Adrenal gland (tissue), 9 donors: ENCODE measurements at regions not wholly inside any gene's neighbourhood (a gene's known extent, or its start where the extent isn't known, plus 50 kb on each side); places are given as distances from the start of the nearest gene placed in this dataset.
A peak's percentile ranks its signal among the peaks of the same experiment; 100 is the strongest.

Source experiments
- DNase-seq, 7 donors: peaks; one replicate each; pipeline ENCODE4 v3.0.0-alpha.2; 2019 to 2020
- H3K27ac ChIP-seq, 5 donors: fragments of 200-600 bp; sonication (generic) in 4 of 5; 1 replicate in 3 of 5; 2 replicates in 2 of 5; pipeline versions ENCODE4 v1.5.1 to v1.8.0; 2016 to 2020; ENCODE audit warnings: mild to moderate bottlenecking in 1 of 5
- H3K27me3 ChIP-seq: fragments of 200-600 bp; 2 replicates; pipeline ENCODE4 v1.8.0; 2021
- H3K36me3 ChIP-seq, 2 donors: fragments of 200-600 bp; replicated peaks in 1 of 2; 1 replicate in 1 of 2; 2 replicates in 1 of 2; pipeline versions ENCODE4 v1.5.1 to v1.8.0; 2018 to 2022
- H3K4me1 ChIP-seq, 2 donors: fragments of 200-600 bp; replicated peaks in 1 of 2; 1 replicate in 1 of 2; 2 replicates in 1 of 2; pipeline versions ENCODE4 v1.5.1 to v1.8.0; 2018 to 2021
- H3K4me3 ChIP-seq, 4 donors: fragments of 200-600 bp; sonication (generic) in 3 of 4; one replicate each; pipeline ENCODE4 v1.5.1; 2016 to 2018
- H3K9me3 ChIP-seq, 3 donors: fragments of 200-600 bp; sonication (generic) in 1 of 3; replicated peaks in 1 of 3; 1 replicate in 2 of 3; 2 replicates in 1 of 3; pipeline versions ENCODE4 v1.5.1 to v1.8.0; 2016 to 2021
- POLR2A ChIP-seq, 2 donors: fragments of 450-650 bp; IDR thresholded peaks; one replicate each; pipeline ENCODE4 v1.6.1; 2017; ENCODE audit warnings: antibody characterized with exemption in 2 of 2, mild to moderate bottlenecking in 2 of 2, moderate library complexity in 1 of 2
- WGBS, 4 donors: extraction: QIAGEN DNeasy Blood & Tissue Kit in 2 of 4; methylation state at CpG; one replicate each; pipeline versions ENCODE4 v1.1.5 to v1.1.7; 2013 to 2017; 5-methylcytosine and 5-hydroxymethylcytosine counted together
- intact Hi-C, 2 donors: fragments of 100-400 bp; cut with DNase I; formaldehyde crosslinking; loops; one replicate each; pipeline versions ENCODE4 v1.14.1 to v1.15.0; 2022 to 2023
- TF ChIP-seq, protein P1 (sequence below), 6 experiments: fragments of 450-650 bp in 4 of 6; fragments of 200-600 bp in 2 of 6; sonication (generic) in 1 of 6; IDR thresholded peaks; 1 replicate in 5 of 6; 2 replicates in 1 of 6; pipeline versions ENCODE4 v1.5.1 to v1.8.0; 2016 to 2021; ENCODE audit warnings: antibody characterized with exemption in 6 of 6, mild to moderate bottlenecking in 2 of 6, moderate library complexity in 1 of 6
- donor health status: healthy with polysubstance abuse.
- donor health status: Bipolar disorder and iron deficiency.
- donor health status: DM: yes; HTN: yes; CAD: no.
- donor health status: DM: no; HTN: no; CAD: no.
- donor health status: DM: no; HTN: no; CAD: no.

DNA sequence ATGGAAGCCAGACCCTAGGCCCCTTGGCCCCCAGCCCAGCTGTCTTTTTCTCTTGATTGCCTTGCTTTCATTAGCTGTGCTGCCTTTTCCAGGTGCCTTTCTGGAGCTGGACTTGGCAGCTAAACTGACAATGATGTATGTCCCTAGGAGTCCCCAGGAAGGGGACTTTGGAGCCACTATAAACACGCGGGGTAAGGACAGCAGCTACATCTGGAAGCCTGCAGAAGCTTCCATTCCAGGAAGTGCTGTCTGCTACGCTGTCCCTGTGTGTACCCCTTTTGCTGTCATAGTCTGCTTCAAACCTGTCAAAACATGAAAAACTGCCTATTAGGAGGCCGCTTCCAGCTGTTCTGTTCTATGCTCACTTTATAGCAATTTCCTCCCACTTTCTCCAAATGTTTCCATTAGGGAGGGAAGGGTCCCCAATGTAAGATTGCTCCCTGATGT is 153.3 kb upstream of the RAG2 start:
- TF ChIP-seq, protein P1, sequence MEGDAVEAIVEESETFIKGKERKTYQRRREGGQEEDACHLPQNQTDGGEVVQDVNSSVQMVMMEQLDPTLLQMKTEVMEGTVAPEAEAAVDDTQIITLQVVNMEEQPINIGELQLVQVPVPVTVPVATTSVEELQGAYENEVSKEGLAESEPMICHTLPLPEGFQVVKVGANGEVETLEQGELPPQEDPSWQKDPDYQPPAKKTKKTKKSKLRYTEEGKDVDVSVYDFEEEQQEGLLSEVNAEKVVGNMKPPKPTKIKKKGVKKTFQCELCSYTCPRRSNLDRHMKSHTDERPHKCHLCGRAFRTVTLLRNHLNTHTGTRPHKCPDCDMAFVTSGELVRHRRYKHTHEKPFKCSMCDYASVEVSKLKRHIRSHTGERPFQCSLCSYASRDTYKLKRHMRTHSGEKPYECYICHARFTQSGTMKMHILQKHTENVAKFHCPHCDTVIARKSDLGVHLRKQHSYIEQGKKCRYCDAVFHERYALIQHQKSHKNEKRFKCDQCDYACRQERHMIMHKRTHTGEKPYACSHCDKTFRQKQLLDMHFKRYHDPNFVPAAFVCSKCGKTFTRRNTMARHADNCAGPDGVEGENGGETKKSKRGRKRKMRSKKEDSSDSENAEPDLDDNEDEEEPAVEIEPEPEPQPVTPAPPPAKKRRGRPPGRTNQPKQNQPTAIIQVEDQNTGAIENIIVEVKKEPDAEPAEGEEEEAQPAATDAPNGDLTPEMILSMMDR (IDR thresholded peaks at IDR 0.05), result no peak
- TF ChIP-seq POLR2A (IDR thresholded peaks at IDR 0.05), result no peak
- H3K36me3 ChIP-seq, result no peaks in the 10 kb centered on the region
- intact Hi-C loops, result no loop called here

DNA sequence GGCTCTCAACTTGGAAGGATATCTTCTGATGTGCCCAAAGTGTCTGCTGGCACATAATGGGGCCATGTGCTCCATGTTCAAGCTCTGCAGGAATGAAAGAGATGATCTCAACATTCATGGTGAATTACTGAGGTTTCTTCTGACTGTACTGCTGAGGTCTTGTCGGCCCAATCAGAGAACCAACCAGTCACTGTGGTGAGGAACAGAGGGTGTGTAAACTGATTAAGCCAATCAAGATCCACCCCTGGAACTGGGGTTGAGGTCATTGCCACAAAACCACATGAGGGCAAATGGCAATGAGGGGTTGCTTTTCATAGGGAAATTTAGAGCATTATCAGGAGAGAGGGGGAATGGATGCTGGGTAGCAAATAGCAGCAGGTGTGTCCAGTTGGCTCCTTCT is 152.3 kb upstream of the RAG2 start:
- no peaks in the 10 kb centered on the region for H3K9me3 ChIP-seq
- no peak overlapping the region for H3K4me3 ChIP-seq
- H3K36me3 ChIP-seq, result no peaks in the 10 kb centered on the region
- no peaks in the 10 kb centered on the region for H3K27me3 ChIP-seq
- no peak overlapping the region for H3K27ac ChIP-seq
- WGBS, 4 donors, result 43 to 86% (median 64%) methylated on average over 1 of the region's 1 CpG
- no peak for TF ChIP-seq POLR2A (IDR thresholded peaks at IDR 0.05)
- TF ChIP-seq, protein P1 (IDR thresholded peaks at IDR 0.05), result no peak
- H3K4me1 ChIP-seq, result no peaks in the 10 kb centered on the region
- no peak for DNase-seq
- intact Hi-C loops, result no loop called here

More for the DNA sequence above, 153.3 kb upstream of the RAG2 start:
- no peaks in the 10 kb centered on the region for H3K9me3 ChIP-seq
- no peaks in the 10 kb centered on the region for H3K27me3 ChIP-seq
- DNase-seq, result no peak
- no peak overlapping the region for H3K4me3 ChIP-seq
- 42 to 54% (median 47%) methylated on average over 4 of the region's 4 CpGs for WGBS, 4 donors
- H3K4me1 ChIP-seq, result no peaks in the 10 kb centered on the region
- H3K27ac ChIP-seq, result no peak overlapping the region

DNA sequence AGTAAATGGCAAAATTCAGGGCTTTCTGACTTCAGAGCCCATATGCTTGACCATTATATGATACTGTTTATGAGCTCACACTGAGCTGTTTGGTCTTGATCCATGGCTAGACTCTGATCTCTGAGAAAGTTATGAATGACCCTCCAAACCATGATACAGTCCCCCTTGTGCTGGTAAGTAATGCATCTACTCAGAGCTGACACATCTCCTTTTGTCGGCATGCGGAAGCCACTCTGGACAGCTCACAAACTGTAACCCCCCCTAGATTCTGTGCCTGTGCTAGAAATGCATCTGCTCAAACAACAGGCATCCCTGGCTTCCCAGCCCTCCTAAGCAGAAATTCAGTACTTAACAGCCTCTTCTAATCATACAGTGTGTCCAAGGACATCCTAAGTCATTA is 150.8 kb upstream of the RAG2 start:
- TF ChIP-seq, protein P1 (IDR thresholded peaks at IDR 0.05), result no peak
- TF ChIP-seq POLR2A (IDR thresholded peaks at IDR 0.05), result no peak
- Histone ChIP-seq H3K4me3 (no peak overlapping the region), H3K36me3 (no peaks in the 10 kb centered on the region), H3K27ac (no peak overlapping the region), H3K9me3 (no peaks in the 10 kb centered on the region), H3K4me1 (no peaks in the 10 kb centered on the region), H3K27me3 (no peaks in the 10 kb centered on the region)
- no peak for DNase-seq
- WGBS, 4 donors, result 54 to 69% (median 64%) methylated on average over 2 of the region's 2 CpGs
- intact Hi-C loops, result loop anchor here (5.0 kb wide), 2 partner anchors 47 to 182 kb away; partner anchors contain the start of gene RAG1 (in 1 of the 2)

DNA sequence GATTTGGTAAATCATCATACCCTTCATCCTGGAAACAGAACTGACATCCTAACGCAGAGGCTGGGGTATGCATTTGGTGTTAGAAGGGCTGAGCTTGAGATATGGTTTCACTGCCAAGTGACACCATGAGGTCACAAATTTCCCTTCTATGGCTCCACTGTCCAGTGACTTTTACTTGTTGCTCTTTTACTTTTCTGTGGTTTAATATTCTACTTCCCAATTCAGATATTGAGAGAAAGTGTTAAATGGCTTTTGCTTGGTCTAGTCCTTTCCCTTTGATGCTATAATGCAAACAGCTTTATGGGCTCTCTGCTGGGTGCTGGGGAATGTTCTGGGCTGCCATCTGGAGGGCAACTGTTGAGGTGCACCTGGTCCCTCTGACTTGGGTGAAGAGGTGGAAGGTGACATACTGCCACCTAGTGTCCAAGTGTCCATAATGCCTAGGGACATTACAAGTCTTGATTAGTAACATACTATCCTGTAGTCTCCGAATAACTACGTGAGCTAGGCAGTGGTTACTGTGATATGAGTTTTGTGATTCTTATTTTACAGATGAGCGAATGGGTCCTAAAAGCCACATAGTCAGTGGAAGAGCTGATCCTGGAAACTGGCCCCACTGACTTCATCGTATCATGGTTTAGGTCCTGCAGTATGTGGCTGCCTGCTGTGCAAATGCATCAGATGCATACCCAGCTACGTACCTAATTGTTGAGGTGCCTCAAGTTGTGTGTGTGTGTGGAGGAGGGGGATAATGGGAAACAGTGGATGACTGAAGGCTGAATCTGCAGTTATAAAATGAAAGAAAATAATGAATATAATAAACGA is 149.1 kb upstream of the RAG2 start:
- no peaks in the 10 kb centered on the region for H3K4me1 ChIP-seq

More for the DNA sequence above, 149.1 kb upstream of the RAG2 start:
- DNase-seq, result peak; percentile 86 to 96 (median 88)
- intact Hi-C loops, result loop anchor here (2.0 to 5.0 kb wide), 3 partner anchors 44 to 180 kb away; partner anchors contain the start of gene RAG1 (in 1 of the 2)
- H3K9me3 ChIP-seq, result no peaks in the 10 kb centered on the region
- no peaks in the 10 kb centered on the region for H3K36me3 ChIP-seq
- H3K27ac ChIP-seq, result no peak overlapping the region
- H3K4me3 ChIP-seq, result no peak overlapping the region
- no peak for TF ChIP-seq POLR2A (IDR thresholded peaks at IDR 0.05)
- TF ChIP-seq, protein P1 (IDR thresholded peaks at IDR 0.05), result peak; percentile 93 to 99 (median 98)
- WGBS, 4 donors, result 28 to 35% (median 31%) methylated on average over 7 of the region's 7 CpGs
- no peaks in the 10 kb centered on the region for H3K27me3 ChIP-seq
